ENCODE measurements at regions not wholly inside any gene's neighbourhood (a gene's known extent, or its start where the extent isn't known, plus 50 kb on each side); places are given as distances from the start of the nearest gene placed in this dataset.

GRCh38 chr7:28300488-28300887 lies 111.8 kb upstream of the CREB5 start:
- ChIA-PET POLR2A (no interaction called here), CTCF (interaction anchor here (1.4 to 1.5 kb wide), 2 partner anchors 24 to 89 kb away, joined by 3 to 5 read pairs; no protein-coding TSS in a partner anchor)
- Histone ChIP-seq H3K36me3 (ENCODE audit: control insufficient read depth in 2 of 2, insufficient read depth in 1 of 2, low read length in 2 of 2) (no peaks in the 10 kb centered on the region), H3K4me1 (ENCODE audit: control insufficient read depth, insufficient read depth, low read length) (peaks cover 26% of the 10 kb centered on the region), H3K4me3 (ENCODE audit: low read depth, low read length) (no peak overlapping the region), H3K9me3 (ENCODE audit: control insufficient read depth, insufficient read depth, low read depth, low read length) (no peaks in the 10 kb centered on the region), H3K27ac (ENCODE audit: extremely low read depth, low read depth, low read length) (no peak overlapping the region)
- no peak for TF ChIP-seq SETDB1 (IDR thresholded peaks at IDR 0.05; ENCODE audit: insufficient read length, low read length)

- Histone ChIP-seq H3K27ac (ENCODE audit: extremely low read depth, low read depth, low read length) (no peak overlapping the region), H3K4me3 (ENCODE audit: low read depth, low read length) (no peak overlapping the region), H3K36me3 (ENCODE audit: control insufficient read depth in 2 of 2, insufficient read depth in 1 of 2, low read length in 2 of 2) (no peaks in the 10 kb centered on the region), H3K4me1 (ENCODE audit: control insufficient read depth, insufficient read depth, low read length) (peaks cover 26% of the 10 kb centered on the region), H3K9me3 (ENCODE audit: control insufficient read depth, insufficient read depth, low read depth, low read length) (no peaks in the 10 kb centered on the region)
- POLR2A ChIA-PET, result no interaction called here
- TF ChIP-seq ZNF514 (tag by site-specific recombination; IDR thresholded peaks at IDR 0.05) (no peak), ZBTB20 (tag by site-specific recombination; IDR thresholded peaks at IDR 0.05) (peak; percentile 36; the same call in 1 of the 2 replicates)
- CTCF ChIA-PET, result interaction anchor here (0.6 to 1.3 kb wide), 2 partner anchors 533 to 620 kb away, joined by 3 to 4 read pairs; no protein-coding TSS in a partner anchor
Observed at GRCh38 chr7:28301148-28301641, 111.1 kb upstream of the CREB5 start.

- H3K27ac ChIP-seq (ENCODE audit: extremely low read depth, low read depth, low read length), result no peak overlapping the region
- H3K9me3 ChIP-seq (ENCODE audit: control insufficient read depth, insufficient read depth, low read depth, low read length), result no peaks in the 10 kb centered on the region
- ChIA-PET CTCF (interaction anchor here (0.5 to 0.6 kb wide), 2 partner anchors 18 to 536 kb away, joined by 4 to 7 read pairs; no protein-coding TSS in a partner anchor), POLR2A (no interaction called here)
- TF ChIP-seq PATZ1 (tag by site-specific recombination; IDR thresholded peaks at IDR 0.05) (no peak), ZEB2 (tag by site-specific recombination; IDR thresholded peaks at IDR 0.05) (no peak), PRDM6 (tag by site-specific recombination; IDR thresholded peaks at IDR 0.05) (peak; percentile 37; the same call in 1 of the 2 replicates), ZNF280D (tag by site-specific recombination; IDR thresholded peaks at IDR 0.05) (no peak), ZNF558 (tag by site-specific recombination; IDR thresholded peaks at IDR 0.05) (no peak)
- peaks cover 26% of the 10 kb centered on the region for H3K4me1 ChIP-seq (ENCODE audit: control insufficient read depth, insufficient read depth, low read length)
- no peak overlapping the region for H3K4me3 ChIP-seq (ENCODE audit: low read depth, low read length)
- no peaks in the 10 kb centered on the region for H3K36me3 ChIP-seq (ENCODE audit: control insufficient read depth in 2 of 2, insufficient read depth in 1 of 2, low read length in 2 of 2)
Observed at GRCh38 chr7:28304290-28304689, 108.0 kb upstream of the CREB5 start.

- Histone ChIP-seq H3K4me1 (ENCODE audit: control insufficient read depth, insufficient read depth, low read length) (no peaks in the 10 kb centered on the region), H3K4me3 (ENCODE audit: low read depth, low read length) (no peak overlapping the region), H3K27ac (ENCODE audit: extremely low read depth, low read depth, low read length) (no peak overlapping the region), H3K36me3 (ENCODE audit: control insufficient read depth in 2 of 2, insufficient read depth in 1 of 2, low read length in 2 of 2) (no peaks in the 10 kb centered on the region), H3K9me3 (ENCODE audit: control insufficient read depth, insufficient read depth, low read depth, low read length) (no peaks in the 10 kb centered on the region)
- CTCF ChIA-PET, result interaction anchor here (0.9 to 1.2 kb wide), 3 partner anchors 11 to 13 kb away, joined by 3 to 4 read pairs (median 3); no protein-coding TSS in a partner anchor
- POLR2A ChIA-PET, result no interaction called here
- TF ChIP-seq ZNF530 (tag by site-specific recombination; IDR thresholded peaks at IDR 0.05; ENCODE audit: low read depth) (no peak), ZNF26 (tag by site-specific recombination; IDR thresholded peaks at IDR 0.05) (no peak), ZNF121 (tag by site-specific recombination; IDR thresholded peaks at IDR 0.05) (no peak), ZNF626 (tag by site-specific recombination; IDR thresholded peaks at IDR 0.05) (no peak), EGR2 (tag by site-specific recombination; IDR thresholded peaks at IDR 0.05; ENCODE audit: low read depth) (no peak), ZNF510 (tag by site-specific recombination; IDR thresholded peaks at IDR 0.05; ENCODE audit: insufficient replicate concordance) (no peak), ZNF704 (tag by site-specific recombination; IDR thresholded peaks at IDR 0.05) (no peak)
Observed at GRCh38 chr7:28309704-28310459, 102.4 kb upstream of the CREB5 start.
